Endothelial cell of umbilical vein (primary cell): ENCODE measurements at regions not wholly inside any gene's neighbourhood (a gene's known extent, or its start where the extent isn't known, plus 50 kb on each side); places are given as distances from the start of the nearest gene placed in this dataset.

Experiments used
- BruUV-seq: library from RNA; stranded (reverse); fragments of 400-500 nt; replicated peaks from 2 replicates; lab custom pipeline; 2021; lab: Mats Ljungman, UMichigan
- CTCF ChIA-PET: fragments of 300-600, 350-600 bp; sonication (Branson Sonifier 250); formaldehyde crosslinking; loops from one replicate; lab custom pipeline; 2021; ENCODE audit warnings: antibody characterized with exemption, inconsistent platforms; lab: Charles Lee
- POLR2A ChIA-PET: fragments of 300-600, 350-600 bp; sonication (Branson Sonifier 250); formaldehyde crosslinking; loops from one replicate; lab custom pipeline; 2021; ENCODE audit warnings: antibody characterized with exemption, inconsistent platforms; lab: Charles Lee
- DNase-seq: peaks from one replicate; pipeline ENCODE4 v3.0.0-alpha.2; 2011; ENCODE audit warnings: low read depth, low spot score
- FAIRE-seq: peaks from 2 replicates; lab custom pipeline; 2011; peaks lifted over from hg19 to GRCh38; lab: Jason Lieb, UNC
- H2AFZ ChIP-seq: 2 replicates; pipeline ENCODE4 v1.6.0; 2012; ENCODE audit warnings: low read depth, low read length, control low read depth, inconsistent platforms
- H3K27ac ChIP-seq: 2 replicates; pipeline ENCODE4 v1.5.1; 2011; ENCODE audit warnings: low read depth, mild to moderate bottlenecking, control low read depth, low read length, moderate library complexity; ENCODE audit not compliant: insufficient read depth
- H3K27me3 ChIP-seq, 2 experiments: 2 replicates each; pipeline versions ENCODE4 v1.6.0 to v1.6.1; 2011; ENCODE audit warnings: low read length in 2 of 2, mixed read lengths in 1 of 2; ENCODE audit not compliant: control insufficient read depth in 2 of 2, insufficient read depth in 2 of 2
- H3K36me3 ChIP-seq, 2 experiments: 2 replicates in 1 of 2; 3 replicates in 1 of 2; pipeline ENCODE4 v1.5.1; 2011; ENCODE audit warnings: low read length in 2 of 2, mild to moderate bottlenecking in 1 of 2, moderate library complexity in 1 of 2; ENCODE audit not compliant: control insufficient read depth in 2 of 2, insufficient read depth in 2 of 2; ENCODE audit errors: extremely low read depth in 1 of 2
- H3K4me1 ChIP-seq: 3 replicates; pipeline ENCODE4 v1.5.1; 2011; ENCODE audit warnings: mild to moderate bottlenecking, low read length; ENCODE audit not compliant: control insufficient read depth, insufficient read depth; ENCODE audit errors: extremely low read depth
- H3K4me2 ChIP-seq: 2 replicates; pipeline ENCODE4 v1.6.1; 2011; ENCODE audit warnings: low read length, control low read depth, mixed read lengths; ENCODE audit not compliant: insufficient read depth
- H3K4me3 ChIP-seq, 3 experiments: fragments of 200-600 bp in 1 of 3; sonication (generic), shearing (Covaris generic) in 1 of 3; replicated peaks in 1 of 3; 2 replicates each; pipeline ENCODE4 v1.5.1; 2011 to 2016; ENCODE audit warnings: control low read depth in 3 of 3, low read length in 3 of 3, mild to moderate bottlenecking in 2 of 3, inconsistent platforms in 1 of 3, low read depth in 1 of 3, moderate library complexity in 1 of 3; ENCODE audit not compliant: insufficient read depth in 1 of 3
- H3K79me2 ChIP-seq: 2 replicates; pipeline ENCODE4 v1.6.0; 2012; ENCODE audit warnings: low read length, inconsistent platforms; ENCODE audit not compliant: control insufficient read depth, insufficient read depth
- H3K9ac ChIP-seq: replicated peaks from 2 replicates; pipeline ENCODE3; 2011; ENCODE audit warnings: low read length, control low read depth; ENCODE audit not compliant: insufficient read depth; ENCODE audit errors: extremely low read depth
- H3K9me1 ChIP-seq: replicated peaks from 3 replicates; pipeline ENCODE4 v1.6.0; 2011; ENCODE audit warnings: mild to moderate bottlenecking, low read length; ENCODE audit not compliant: control insufficient read depth, insufficient read depth; ENCODE audit errors: extremely low read depth
- H3K9me3 ChIP-seq: replicated peaks from 2 replicates; pipeline ENCODE4 v1.5.1; 2012; ENCODE audit warnings: low read length, inconsistent platforms; ENCODE audit not compliant: control insufficient read depth, insufficient read depth
- H4K20me1 ChIP-seq: replicated peaks from 2 replicates; pipeline ENCODE3; 2011; ENCODE audit warnings: mild to moderate bottlenecking, low read length; ENCODE audit not compliant: control insufficient read depth, insufficient read depth; ENCODE audit errors: extremely low read depth
- CTCF ChIP-seq, 2 donors: IDR thresholded peaks; 1 replicate in 1 of 2; 2 replicates in 1 of 2; pipeline ENCODE4 v1.5.1; 2011; ENCODE audit warnings: low read length in 2 of 2, mild to moderate bottlenecking in 2 of 2, moderate library complexity in 2 of 2, control low read depth in 1 of 2, inconsistent platforms in 1 of 2, low read depth in 1 of 2; ENCODE audit not compliant: insufficient read depth in 1 of 2; ENCODE audit errors: extremely low read depth in 1 of 2
- EZH2 ChIP-seq: IDR thresholded peaks from 2 replicates; pipeline ENCODE4 v1.6.1; 2012; ENCODE audit warnings: borderline replicate concordance, low read depth, mild to moderate bottlenecking, moderate library complexity, low read length, inconsistent platforms; ENCODE audit not compliant: severe bottlenecking
- FOS ChIP-seq: IDR thresholded peaks from 2 replicates; pipeline ENCODE4 v1.6.1; 2011; ENCODE audit warnings: mild to moderate bottlenecking, low read length, moderate library complexity, borderline replicate concordance; ENCODE audit not compliant: insufficient read depth
- GATA2 ChIP-seq: IDR thresholded peaks from 2 replicates; pipeline ENCODE4 v1.7.0; 2011; ENCODE audit warnings: low read depth, mild to moderate bottlenecking, moderate library complexity, mixed read lengths, low read length; ENCODE audit not compliant: insufficient read length, insufficient read depth
- JUN ChIP-seq: IDR thresholded peaks from 2 replicates; pipeline ENCODE4 v1.6.1; 2011; ENCODE audit warnings: borderline replicate concordance, low read depth; ENCODE audit not compliant: insufficient read length, insufficient read depth
- MAX ChIP-seq: IDR thresholded peaks from 2 replicates; pipeline ENCODE4 v1.6.1; 2011; ENCODE audit not compliant: insufficient read depth, insufficient read length
- MYC ChIP-seq: IDR thresholded peaks from one replicate; pipeline ENCODE4 v1.6.1; 2011; ENCODE audit warnings: mild to moderate bottlenecking, low read depth, low read length
- POLR2A ChIP-seq: IDR thresholded peaks from 2 replicates; pipeline ENCODE4 v1.6.1; 2012; ENCODE audit warnings: low read depth, mild to moderate bottlenecking, control low read depth, low read length
- POLR2AphosphoS5 ChIP-seq: IDR thresholded peaks from 2 replicates; pipeline ENCODE4 v1.6.1; 2012; ENCODE audit warnings: low read depth, mild to moderate bottlenecking, control low read depth, low read length, moderate library complexity; ENCODE audit not compliant: insufficient read depth
- dilution Hi-C: fragments of 300-500 bp; cut with MboI; formaldehyde crosslinking; loops from one replicate; pipeline ENCODE4 v1.15.0; 2019; ENCODE audit warnings: low sequenced_read_pairs; ENCODE audit not compliant: extremely low pct_ligation_motif_present
- intact Hi-C: fragments of 100-400 bp; cut with micrococcal nuclease; formaldehyde crosslinking; loops from one replicate; pipeline ENCODE4 v1.10.0; 2022

DNA sequence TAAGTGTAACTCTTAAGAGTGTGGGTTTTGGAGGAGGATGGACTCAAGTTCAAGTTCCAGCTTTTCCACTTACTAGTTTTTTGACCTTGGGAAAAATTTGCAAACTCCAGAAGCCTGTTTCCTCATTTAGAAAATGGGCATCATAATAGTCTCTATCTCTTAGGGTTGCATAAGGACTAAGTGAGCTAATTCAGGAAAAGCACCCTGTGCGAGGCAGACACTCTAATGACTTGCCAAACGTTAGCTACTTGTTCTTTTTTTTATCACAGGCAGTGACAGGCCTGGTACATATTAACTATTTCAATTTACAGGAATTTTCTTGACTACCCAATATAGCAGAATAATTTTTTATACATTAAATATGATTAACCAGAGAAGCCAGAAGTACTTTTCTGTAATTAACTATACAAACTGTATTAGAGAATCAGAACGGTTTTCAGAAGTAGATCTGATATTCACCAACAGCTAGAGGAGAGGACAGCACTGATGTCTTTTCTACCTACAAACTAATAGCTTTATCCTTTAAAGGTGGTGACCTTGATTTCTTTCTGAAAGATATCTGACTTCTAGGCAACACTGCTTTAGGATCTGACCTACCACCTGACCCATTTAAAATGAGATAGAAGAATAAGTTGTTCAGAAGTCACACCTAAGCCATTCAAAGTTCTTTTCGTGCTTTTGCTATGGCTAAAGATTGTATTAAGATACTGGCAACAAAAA is 139.6 kb upstream of the HAND2 start:
- CTCF ChIA-PET = no interaction called here
- Histone ChIP-seq H3K9me1 (no peaks in the 10 kb centered on the region), H3K9me3 (no peaks in the 10 kb centered on the region), H3K79me2 (no peaks in the 10 kb centered on the region), H4K20me1 (no peaks in the 10 kb centered on the region), H3K36me3 (no peaks in the 10 kb centered on the region), H2AFZ (no peak overlapping the region), H3K9ac (no peak overlapping the region), H3K4me2 (no peak overlapping the region), H3K27me3 (no peaks in the 10 kb centered on the region), H3K4me1 (no peaks in the 10 kb centered on the region), H3K4me3 (no peak overlapping the region), H3K27ac (no peak overlapping the region)
- FAIRE-seq (no peak), DNase-seq (no peak)
- POLR2A ChIA-PET = no interaction called here
- intact Hi-C loops (no loop called here), dilution Hi-C loops (no loop called here)
- no TSS peak for BruUV-seq
- TF ChIP-seq POLR2AphosphoS5 (no peak), MYC (no peak), CTCF (IDR thresholded peaks at IDR 0.05; ENCODE audit: extremely low read depth in 1 of 2, insufficient read depth in 1 of 2, low read depth in 1 of 2, low read length in 2 of 2) (no peak), GATA2 (no peak), EZH2 (no peak), FOS (no peak), JUN (no peak), MAX (no peak), POLR2A (no peak)
